ENCODE measurements at regions not wholly inside any gene's neighbourhood (a gene's known extent, or its start where the extent isn't known, plus 50 kb on each side); places are given as distances from the start of the nearest gene placed in this dataset.

DNA sequence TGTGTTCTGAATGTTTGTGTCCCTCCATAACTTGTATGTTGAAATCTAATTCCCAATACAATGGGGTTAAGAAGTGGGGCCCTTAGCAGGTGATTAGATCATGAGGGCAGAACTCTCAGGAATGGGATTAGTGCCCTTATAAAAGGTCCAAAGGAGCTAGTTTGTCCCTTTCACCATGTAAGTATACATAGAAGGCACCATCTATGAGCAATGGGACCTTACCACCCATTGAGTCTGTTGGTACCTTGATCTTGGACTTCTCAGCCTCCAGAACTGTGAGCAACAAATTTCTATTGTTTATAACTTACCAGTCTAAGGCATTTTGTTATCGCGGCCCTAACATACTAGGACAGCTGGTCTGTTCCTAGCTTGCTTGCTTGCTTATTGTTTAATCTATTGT is 106.3 kb downstream of the MYCN start (continued):
- TF ChIP-seq, protein P1, sequence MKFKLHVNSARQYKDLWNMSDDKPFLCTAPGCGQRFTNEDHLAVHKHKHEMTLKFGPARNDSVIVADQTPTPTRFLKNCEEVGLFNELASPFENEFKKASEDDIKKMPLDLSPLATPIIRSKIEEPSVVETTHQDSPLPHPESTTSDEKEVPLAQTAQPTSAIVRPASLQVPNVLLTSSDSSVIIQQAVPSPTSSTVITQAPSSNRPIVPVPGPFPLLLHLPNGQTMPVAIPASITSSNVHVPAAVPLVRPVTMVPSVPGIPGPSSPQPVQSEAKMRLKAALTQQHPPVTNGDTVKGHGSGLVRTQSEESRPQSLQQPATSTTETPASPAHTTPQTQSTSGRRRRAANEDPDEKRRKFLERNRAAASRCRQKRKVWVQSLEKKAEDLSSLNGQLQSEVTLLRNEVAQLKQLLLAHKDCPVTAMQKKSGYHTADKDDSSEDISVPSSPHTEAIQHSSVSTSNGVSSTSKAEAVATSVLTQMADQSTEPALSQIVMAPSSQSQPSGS (tag by site-specific recombination; IDR thresholded peaks at IDR 0.05; ENCODE audit: low read depth): no peak

DNA sequence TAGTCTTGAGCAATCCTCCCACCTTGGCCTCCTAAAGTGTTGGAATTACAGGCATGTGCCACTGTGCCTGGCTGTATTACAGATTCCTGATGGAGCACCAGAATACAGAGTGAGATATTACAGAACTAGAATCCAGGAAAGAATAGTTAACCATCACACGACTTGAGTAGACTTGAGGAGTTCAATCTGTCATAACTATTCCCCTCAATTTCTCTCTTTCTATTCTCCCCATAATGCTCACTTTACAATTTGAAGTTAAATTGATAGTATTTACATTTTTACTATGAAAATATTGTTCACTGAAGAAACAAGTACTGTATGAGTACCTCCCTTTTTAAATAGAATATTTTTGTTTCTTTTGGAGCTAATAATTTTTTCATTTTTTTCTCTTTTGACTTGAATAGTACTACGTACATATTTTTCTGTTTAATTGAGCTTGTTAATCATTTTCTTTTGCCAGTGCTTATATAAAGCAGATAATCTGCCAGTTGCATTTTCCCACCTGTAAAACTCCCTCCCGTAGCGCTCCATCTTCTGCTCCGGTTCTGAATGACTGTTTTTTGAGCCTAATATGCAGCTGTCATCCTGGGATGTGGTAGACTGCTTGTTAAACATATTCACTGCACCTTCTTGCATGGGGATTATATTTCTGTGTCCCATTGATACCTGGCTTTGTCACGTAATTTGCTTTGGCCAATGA is 105.5 kb downstream of the MYCN start:
- H3K36me3 ChIP-seq (ENCODE audit: control insufficient read depth in 2 of 2, insufficient read depth in 1 of 2, low read length in 2 of 2): no peaks in the 10 kb centered on the region
- no peaks in the 10 kb centered on the region for H3K9me3 ChIP-seq (ENCODE audit: control insufficient read depth, insufficient read depth, low read depth, low read length)
- POLR2A ChIA-PET: no interaction called here
- CTCF ChIA-PET: interaction anchor here (1.0 kb wide), 1 partner anchor 10 kb away, joined by 4 read pairs; no protein-coding TSS in a partner anchor
- no peaks in the 10 kb centered on the region for H3K4me1 ChIP-seq (ENCODE audit: control insufficient read depth, insufficient read depth, low read length)
- H3K27ac ChIP-seq (ENCODE audit: extremely low read depth, low read depth, low read length): no peak overlapping the region
- no peak overlapping the region for H3K4me3 ChIP-seq (ENCODE audit: low read depth, low read length)
- TF ChIP-seq, protein P2, sequence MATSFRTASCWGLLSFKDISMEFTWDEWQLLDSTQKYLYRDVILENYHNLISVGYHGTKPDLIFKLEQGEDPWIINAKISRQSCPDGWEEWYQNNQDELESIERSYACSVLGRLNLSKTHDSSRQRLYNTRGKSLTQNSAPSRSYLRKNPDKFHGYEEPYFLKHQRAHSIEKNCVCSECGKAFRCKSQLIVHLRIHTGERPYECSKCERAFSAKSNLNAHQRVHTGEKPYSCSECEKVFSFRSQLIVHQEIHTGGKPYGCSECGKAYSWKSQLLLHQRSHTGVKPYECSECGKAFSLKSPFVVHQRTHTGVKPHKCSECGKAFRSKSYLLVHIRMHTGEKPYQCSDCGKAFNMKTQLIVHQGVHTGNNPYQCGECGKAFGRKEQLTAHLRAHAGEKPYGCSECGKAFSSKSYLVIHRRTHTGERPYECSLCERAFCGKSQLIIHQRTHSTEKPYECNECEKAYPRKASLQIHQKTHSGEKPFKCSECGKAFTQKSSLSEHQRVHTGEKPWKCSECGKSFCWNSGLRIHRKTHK (tag by site-specific recombination; IDR thresholded peaks at IDR 0.05): no peak
- no peak for TF ChIP-seq ZNF521 (tag by site-specific recombination; IDR thresholded peaks at IDR 0.05)
- TF ChIP-seq TCF7L2 (IDR thresholded peaks at IDR 0.05; ENCODE audit: borderline replicate concordance, low read depth, low read length): no peak

DNA sequence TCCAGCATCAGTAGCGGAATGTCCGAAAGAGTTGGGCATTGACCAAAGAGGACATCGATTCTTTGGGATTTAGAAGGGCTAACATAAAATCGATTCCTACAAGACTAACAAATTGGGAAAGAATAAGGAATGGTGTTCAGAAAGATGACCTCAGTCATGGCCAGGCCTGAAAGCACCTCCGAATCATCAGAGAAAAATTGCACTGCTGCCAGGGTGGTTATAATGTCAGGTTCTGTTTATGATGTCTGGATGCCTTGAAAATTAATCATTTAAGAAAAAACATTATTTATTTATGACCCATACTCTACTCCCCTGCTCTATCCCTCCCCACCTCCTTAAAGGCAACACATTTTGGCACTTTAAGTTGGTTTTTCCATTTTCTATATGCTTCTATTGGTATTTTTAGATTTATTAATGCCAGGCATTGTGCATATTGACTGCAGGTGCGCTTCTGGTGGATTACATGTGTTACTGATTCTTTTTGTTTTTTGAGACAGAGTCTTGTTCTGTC is 104.7 kb downstream of the MYCN start:
- H3K36me3 ChIP-seq (ENCODE audit: control insufficient read depth in 2 of 2, insufficient read depth in 1 of 2, low read length in 2 of 2): no peaks in the 10 kb centered on the region
- ChIA-PET CTCF (interaction anchor here (0.5 to 0.9 kb wide), 2 partner anchors 11 to 428 kb away, joined by 3 to 4 read pairs; no protein-coding TSS in a partner anchor), POLR2A (no interaction called here)
- no peak overlapping the region for H3K4me3 ChIP-seq (ENCODE audit: low read depth, low read length)
- no peaks in the 10 kb centered on the region for H3K4me1 ChIP-seq (ENCODE audit: control insufficient read depth, insufficient read depth, low read length)
- TF ChIP-seq MZF1 (tag by site-specific recombination; IDR thresholded peaks at IDR 0.05; ENCODE audit: borderline replicate concordance) (no peak), ZNF114 (tag by site-specific recombination; IDR thresholded peaks at IDR 0.05) (no peak), ZNF184 (tag by site-specific recombination; IDR thresholded peaks at IDR 0.05) (no peak), ZNF76 (tag by site-specific recombination; IDR thresholded peaks at IDR 0.05; ENCODE audit: borderline replicate concordance, low read depth) (no peak), ZNF514 (tag by site-specific recombination; IDR thresholded peaks at IDR 0.05) (no peak)
- TF ChIP-seq, protein P3, sequence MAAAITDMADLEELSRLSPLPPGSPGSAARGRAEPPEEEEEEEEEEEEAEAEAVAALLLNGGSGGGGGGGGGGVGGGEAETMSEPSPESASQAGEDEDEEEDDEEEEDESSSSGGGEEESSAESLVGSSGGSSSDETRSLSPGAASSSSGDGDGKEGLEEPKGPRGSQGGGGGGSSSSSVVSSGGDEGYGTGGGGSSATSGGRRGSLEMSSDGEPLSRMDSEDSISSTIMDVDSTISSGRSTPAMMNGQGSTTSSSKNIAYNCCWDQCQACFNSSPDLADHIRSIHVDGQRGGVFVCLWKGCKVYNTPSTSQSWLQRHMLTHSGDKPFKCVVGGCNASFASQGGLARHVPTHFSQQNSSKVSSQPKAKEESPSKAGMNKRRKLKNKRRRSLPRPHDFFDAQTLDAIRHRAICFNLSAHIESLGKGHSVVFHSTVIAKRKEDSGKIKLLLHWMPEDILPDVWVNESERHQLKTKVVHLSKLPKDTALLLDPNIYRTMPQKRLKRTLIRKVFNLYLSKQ (tag by site-specific recombination; IDR thresholded peaks at IDR 0.05; ENCODE audit: borderline replicate concordance): no peak
- TF ChIP-seq, protein P4, sequence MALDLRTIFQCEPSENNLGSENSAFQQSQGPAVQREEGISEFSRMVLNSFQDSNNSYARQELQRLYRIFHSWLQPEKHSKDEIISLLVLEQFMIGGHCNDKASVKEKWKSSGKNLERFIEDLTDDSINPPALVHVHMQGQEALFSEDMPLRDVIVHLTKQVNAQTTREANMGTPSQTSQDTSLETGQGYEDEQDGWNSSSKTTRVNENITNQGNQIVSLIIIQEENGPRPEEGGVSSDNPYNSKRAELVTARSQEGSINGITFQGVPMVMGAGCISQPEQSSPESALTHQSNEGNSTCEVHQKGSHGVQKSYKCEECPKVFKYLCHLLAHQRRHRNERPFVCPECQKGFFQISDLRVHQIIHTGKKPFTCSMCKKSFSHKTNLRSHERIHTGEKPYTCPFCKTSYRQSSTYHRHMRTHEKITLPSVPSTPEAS (tag by site-specific recombination; IDR thresholded peaks at IDR 0.05): no peak
- TF ChIP-seq, protein P5, sequence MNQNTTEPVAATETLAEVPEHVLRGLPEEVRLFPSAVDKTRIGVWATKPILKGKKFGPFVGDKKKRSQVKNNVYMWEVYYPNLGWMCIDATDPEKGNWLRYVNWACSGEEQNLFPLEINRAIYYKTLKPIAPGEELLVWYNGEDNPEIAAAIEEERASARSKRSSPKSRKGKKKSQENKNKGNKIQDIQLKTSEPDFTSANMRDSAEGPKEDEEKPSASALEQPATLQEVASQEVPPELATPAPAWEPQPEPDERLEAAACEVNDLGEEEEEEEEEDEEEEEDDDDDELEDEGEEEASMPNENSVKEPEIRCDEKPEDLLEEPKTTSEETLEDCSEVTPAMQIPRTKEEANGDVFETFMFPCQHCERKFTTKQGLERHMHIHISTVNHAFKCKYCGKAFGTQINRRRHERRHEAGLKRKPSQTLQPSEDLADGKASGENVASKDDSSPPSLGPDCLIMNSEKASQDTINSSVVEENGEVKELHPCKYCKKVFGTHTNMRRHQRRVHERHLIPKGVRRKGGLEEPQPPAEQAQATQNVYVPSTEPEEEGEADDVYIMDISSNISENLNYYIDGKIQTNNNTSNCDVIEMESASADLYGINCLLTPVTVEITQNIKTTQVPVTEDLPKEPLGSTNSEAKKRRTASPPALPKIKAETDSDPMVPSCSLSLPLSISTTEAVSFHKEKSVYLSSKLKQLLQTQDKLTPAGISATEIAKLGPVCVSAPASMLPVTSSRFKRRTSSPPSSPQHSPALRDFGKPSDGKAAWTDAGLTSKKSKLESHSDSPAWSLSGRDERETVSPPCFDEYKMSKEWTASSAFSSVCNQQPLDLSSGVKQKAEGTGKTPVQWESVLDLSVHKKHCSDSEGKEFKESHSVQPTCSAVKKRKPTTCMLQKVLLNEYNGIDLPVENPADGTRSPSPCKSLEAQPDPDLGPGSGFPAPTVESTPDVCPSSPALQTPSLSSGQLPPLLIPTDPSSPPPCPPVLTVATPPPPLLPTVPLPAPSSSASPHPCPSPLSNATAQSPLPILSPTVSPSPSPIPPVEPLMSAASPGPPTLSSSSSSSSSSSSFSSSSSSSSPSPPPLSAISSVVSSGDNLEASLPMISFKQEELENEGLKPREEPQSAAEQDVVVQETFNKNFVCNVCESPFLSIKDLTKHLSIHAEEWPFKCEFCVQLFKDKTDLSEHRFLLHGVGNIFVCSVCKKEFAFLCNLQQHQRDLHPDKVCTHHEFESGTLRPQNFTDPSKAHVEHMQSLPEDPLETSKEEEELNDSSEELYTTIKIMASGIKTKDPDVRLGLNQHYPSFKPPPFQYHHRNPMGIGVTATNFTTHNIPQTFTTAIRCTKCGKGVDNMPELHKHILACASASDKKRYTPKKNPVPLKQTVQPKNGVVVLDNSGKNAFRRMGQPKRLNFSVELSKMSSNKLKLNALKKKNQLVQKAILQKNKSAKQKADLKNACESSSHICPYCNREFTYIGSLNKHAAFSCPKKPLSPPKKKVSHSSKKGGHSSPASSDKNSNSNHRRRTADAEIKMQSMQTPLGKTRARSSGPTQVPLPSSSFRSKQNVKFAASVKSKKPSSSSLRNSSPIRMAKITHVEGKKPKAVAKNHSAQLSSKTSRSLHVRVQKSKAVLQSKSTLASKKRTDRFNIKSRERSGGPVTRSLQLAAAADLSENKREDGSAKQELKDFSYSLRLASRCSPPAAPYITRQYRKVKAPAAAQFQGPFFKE (tag by site-specific recombination; IDR thresholded peaks at IDR 0.05; ENCODE audit: borderline replicate concordance): no peak
- no peak overlapping the region for H3K27ac ChIP-seq (ENCODE audit: extremely low read depth, low read depth, low read length)
- no peaks in the 10 kb centered on the region for H3K9me3 ChIP-seq (ENCODE audit: control insufficient read depth, insufficient read depth, low read depth, low read length)
